HL-60 (cell line): ENCODE measurements at regions not wholly inside any gene's neighbourhood (a gene's known extent, or its start where the extent isn't known, plus 50 kb on each side); places are given as distances from the start of the nearest gene placed in this dataset.

ENCODE experiments used
- CTCF ChIP-seq: IDR thresholded peaks from one replicate; pipeline ENCODE4 v1.5.1; 2011; ENCODE audit warnings: low read length, control low read depth, inconsistent platforms; ENCODE audit not compliant: insufficient read depth
- GABPA ChIP-seq: IDR thresholded peaks from 2 replicates; pipeline ENCODE4 v1.6.1; 2012; ENCODE audit warnings: low read depth
- POLR2AphosphoS5 ChIP-seq: IDR thresholded peaks from 2 replicates; pipeline ENCODE4 v1.6.1; 2012; ENCODE audit warnings: low read depth
- REST ChIP-seq: IDR thresholded peaks from 2 replicates; pipeline ENCODE4 v1.6.1; 2012; ENCODE audit warnings: low read depth; ENCODE audit not compliant: insufficient replicate concordance
- SPI1 ChIP-seq: IDR thresholded peaks from 2 replicates; pipeline ENCODE4 v1.6.1; 2012; ENCODE audit warnings: low read depth, mild to moderate bottlenecking, borderline replicate concordance

- no peak for TF ChIP-seq CTCF
- TF ChIP-seq POLR2AphosphoS5 = no peak
- no peak for TF ChIP-seq REST
- no peak for TF ChIP-seq GABPA
- no peak for TF ChIP-seq SPI1
Observed at GRCh38 chr3:159030886-159031679, 229.2 kb downstream of the MFSD1 start.
